ENCODE measurements at regions not wholly inside any gene's neighbourhood (a gene's known extent, or its start where the extent isn't known, plus 50 kb on each side); places are given as distances from the start of the nearest gene placed in this dataset.

- no peak for TF ChIP-seq POLR2A (IDR thresholded peaks at IDR 0.05; ENCODE audit: extremely low read depth, insufficient read length)
- TF ChIP-seq CTCF (IDR thresholded peaks at IDR 0.05; ENCODE audit: low read depth, low read length), result no peak
- TF ChIP-seq MYC (IDR thresholded peaks at IDR 0.05; ENCODE audit: low read depth, low read length), result no peak
- no peak for TF ChIP-seq MAX (IDR thresholded peaks at IDR 0.05; ENCODE audit: low read depth, low read length)
Observed at GRCh38 chr18:77896586-77897252, 647.1 kb downstream of the GALR1 start.
